CD4-positive, alpha-beta T cell treated with Interleukin-15 for 1 hour (primary cell): ENCODE measurements at regions not wholly inside any gene's neighbourhood (a gene's known extent, or its start where the extent isn't known, plus 50 kb on each side); places are given as distances from the start of the nearest gene placed in this dataset.
"Not testable (repeated sequence)": the region's sequence is repeated elsewhere in the genome, so short reads cannot be mapped to it uniquely, and the experiment has no call there.

ENCODE experiments used
- DNase-seq: peaks from one replicate; pipeline ENCODE4 v3.0.0-alpha.2; 2020

GRCh38 chr4:19492606-19493005 is 759.1 kb upstream of the SLIT2 start:
- no peak for DNase-seq

DNA sequence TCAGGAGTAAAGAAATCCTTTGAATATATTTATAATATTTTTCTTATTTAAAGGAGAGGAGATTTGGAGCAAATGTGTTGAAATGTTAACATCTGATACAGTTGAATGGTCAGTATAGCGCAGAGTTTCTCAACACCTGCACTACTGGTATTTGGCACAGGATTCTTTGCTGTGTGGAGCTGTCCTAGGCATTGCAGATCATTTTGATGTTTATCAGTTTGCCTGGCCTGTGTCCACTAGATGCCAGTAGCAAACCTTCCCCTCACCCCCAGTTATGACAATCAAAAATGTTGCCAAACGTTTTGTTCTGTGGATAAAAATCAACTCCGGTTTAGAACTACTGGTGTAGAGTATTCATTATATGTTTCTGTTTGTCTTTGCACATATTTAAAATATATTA is 765.3 kb upstream of the SLIT2 start:
- no peak for DNase-seq

DNA sequence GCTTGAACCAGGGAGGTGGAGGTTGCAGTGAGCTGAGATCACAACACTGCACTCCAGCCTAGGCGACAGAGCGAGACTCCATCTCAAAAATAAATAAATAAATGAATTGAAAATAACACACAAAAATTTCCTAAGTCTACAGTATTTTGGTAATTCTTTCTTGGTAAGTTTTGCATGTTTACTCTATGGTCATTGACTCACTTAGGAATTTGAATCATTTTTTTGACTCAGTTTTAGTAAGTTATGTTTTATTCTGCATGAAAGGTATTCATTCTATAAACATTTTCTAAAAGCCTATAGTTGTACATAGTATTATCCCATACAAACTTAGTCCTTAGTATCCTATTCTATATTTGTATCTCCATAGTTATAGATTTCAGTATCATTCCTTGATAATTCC is 772.9 kb upstream of the SLIT2 start:
- no peak for DNase-seq

DNA sequence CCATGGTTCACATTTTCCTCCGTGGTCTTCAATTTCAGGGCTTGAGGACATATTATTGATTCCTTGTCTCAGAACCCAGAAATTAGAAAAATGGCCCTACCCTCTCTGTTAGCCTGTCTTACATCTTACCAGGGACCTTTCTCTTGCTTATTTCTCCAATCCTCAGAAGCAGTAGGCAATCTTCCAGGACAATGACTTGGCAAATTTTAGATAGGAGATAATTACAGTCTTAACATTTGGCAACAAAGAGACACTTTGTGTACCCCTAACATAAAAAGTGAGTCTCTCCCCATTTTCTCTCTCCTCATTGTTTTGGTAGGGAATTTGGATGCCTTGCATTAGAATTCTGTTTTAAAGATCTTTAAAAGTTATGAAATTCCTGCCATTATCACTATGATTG is 778.1 kb upstream of the SLIT2 start:
- DNase-seq: no peak

DNA sequence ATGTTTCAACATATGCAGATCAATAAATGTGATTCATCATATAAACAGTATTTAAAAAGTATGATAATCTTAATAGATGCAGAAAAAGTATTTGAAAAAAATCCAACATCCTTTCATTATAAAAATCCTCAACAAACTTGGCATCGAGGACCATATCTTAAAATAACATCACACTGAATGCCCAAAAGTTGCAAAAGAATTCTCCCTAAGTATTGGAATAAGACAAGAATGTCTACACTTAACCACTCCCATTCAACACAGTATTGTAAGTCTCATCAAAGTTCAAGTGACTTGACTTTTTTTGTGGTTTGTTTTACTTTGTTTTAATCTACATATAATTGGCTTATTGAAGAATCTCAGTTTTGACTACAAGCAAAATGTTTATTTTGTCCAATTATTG is 779.0 kb upstream of the SLIT2 start:
- DNase-seq: no peak

DNA sequence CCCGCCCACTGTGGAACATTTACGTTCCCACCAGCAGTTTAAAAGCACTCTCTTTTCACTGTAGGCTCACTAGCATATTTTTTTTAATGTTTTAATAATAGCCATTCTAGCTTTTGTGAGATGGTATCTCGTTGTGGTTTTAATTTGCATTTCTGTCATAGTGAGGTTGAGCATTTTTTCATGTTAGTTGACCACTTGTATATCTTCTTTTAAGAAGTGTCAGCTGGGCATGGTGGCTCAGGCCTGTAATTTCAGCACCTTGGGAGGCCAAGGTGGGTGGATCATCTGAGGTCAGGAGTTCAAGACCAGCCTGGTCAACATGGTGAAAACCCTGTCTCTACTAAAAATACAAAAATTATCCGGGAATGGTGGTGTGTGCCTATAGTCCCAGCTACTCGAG is 781.7 kb upstream of the SLIT2 start:
- DNase-seq: not testable (repeated sequence)

DNA sequence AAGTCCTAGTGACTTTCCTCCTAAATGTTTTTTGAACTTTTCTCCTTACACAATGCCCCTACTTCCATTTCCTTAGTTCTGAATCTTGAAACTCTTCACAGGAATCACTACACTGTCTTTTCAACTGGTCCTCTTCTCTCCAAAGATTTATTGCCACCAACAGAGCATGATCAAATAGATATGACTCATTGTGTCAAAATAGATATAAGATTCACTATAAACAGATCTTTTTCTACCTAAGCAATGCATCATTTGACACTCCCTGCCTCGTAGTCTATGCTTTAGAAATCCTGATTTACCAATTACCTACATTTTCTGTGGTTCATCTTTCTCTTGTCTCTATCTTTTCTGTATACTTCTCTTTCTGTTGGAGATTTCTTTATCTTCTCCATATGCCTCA is 789.6 kb upstream of the SLIT2 start:
- DNase-seq: no peak

DNA sequence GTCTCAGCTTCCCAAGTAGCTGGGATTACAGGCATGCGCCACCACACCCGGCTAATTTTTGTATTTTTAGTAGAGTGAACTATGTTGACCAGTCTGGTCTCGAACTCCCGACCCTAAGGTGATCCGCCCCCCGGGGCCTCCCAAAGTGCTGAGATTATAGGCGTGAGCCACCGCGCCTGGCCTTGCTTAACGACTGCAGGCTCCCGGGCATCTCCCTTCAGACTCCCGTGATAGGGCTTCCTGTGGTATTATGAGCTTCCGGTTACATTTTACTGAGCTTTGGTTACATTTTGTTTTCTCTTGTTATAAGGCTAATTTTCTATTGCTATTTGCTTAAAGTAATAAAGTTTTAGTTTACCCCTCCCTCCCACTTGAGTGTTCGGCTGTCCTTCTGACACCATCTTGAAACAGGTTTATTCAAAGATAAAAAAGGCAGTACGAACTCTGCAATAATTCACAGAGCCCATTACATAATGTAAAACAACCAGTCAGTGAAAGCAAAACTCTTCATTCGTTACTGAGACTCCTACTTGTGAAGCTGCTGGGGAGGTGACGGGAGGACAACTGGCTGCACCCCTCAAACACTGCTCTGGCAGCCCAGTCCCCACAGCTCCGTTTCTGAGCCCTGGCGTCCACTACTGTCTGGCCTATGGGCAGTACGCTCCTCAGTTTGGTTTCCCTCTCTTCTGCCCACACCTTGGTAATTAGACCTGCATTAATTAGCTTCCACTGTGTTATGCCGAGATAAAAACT is 795.7 kb upstream of the SLIT2 start:
- no peak for DNase-seq

DNA sequence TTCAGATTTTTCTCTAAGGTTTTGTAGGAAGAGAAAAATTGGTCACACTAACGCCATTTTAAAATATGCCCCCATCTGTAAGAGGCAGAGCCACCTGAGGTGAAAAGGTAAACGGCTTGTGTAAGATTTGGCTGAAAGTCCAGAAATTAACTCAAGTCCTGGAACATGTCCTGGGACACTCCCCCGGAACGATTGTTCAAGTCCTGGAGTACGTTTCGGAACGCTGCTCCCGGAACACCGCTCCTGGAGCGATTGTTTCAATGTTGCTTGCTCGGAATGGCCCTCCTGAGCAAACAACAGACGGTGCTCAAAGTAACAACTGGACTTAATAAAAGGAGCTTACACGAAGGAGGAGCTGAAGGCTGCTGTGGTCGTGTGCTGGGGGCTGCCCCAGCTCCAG is 796.5 kb upstream of the SLIT2 start:
- no peak for DNase-seq

DNA sequence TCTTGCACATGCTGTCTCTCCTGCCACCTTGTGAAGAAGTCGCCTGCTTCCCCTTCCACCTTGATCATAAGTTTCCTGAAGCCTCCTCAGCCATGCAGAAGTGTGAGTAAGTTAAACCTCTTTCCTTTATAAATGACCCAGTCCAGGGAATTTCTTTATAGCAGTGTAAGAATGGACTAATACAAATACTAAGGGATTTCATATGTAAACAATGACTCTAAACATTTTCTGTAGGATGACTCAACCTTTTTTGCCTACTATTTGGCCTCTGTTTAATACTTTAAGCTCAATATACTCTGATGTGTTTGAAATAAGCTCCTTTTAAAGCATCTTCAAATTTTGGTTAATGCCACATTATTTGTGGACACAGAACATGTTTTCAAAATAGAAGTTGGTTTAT is 813.5 kb upstream of the SLIT2 start:
- no peak for DNase-seq

- DNase-seq: no peak
These were observed 814.7 kb upstream of the SLIT2 start for GRCh38 chr4:19437008-19437407.

GRCh38 chr4:19429684-19430083 is 822.0 kb upstream of the SLIT2 start:
- DNase-seq: no peak

DNA sequence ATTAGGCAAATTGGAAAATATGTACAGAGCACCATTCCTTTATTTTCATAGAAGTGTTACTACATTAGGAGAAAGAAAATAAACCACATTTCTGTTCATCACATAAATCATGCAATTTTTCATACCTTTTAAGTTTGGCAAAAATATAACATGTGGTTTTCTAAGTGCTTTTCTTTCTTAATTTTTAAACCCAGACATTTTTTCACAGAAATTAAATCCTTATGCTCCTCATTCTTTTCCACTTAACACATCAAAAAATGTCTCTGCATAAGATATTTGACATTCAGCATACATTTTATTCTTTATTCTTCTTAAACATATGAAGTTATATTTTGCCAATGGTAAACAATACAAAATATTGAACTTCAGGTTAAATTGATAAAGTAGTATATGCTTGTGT is 826.6 kb upstream of the SLIT2 start:
- no peak for DNase-seq

DNA sequence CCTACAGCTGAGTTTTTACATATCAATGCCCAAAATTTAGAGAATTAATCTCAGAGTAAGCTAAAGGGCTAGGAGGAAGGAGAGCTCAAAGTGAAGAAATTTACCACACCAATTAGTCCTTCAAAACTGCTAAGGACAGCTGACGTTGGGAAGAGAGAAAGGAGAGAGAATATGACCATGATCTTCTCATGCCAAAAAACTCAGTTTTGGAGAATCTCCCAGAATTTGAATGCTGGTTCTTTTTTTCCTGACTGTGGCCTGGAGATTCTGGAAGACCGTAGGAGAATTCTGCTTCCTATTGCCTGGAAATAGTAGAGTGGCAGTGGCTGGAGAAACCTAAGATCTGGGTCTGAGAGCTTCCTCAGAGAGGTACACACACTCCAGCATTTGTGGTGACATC is 834.4 kb upstream of the SLIT2 start:
- DNase-seq: no peak

- no peak for DNase-seq
These were observed 835.6 kb upstream of the SLIT2 start for GRCh38 chr4:19416146-19416545.

DNA sequence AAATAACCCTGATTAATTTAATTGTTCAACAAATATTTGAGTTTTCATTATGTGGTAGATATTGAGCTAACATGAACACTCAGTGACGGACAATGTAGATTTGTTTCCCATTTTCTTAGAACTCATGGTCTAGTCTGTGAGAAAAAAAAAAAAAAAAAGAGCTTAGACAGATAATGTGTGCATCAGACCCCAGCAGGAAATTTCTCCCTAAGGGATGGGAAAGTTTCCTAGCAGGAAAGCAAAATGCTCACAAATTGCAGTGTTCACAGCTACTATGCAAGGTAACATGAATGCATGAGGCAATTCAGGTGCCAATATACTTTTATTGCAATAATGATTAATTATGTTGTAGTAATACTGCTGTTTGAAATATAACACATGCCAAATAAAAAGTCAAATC is 843.2 kb upstream of the SLIT2 start:
- DNase-seq: no peak

DNA sequence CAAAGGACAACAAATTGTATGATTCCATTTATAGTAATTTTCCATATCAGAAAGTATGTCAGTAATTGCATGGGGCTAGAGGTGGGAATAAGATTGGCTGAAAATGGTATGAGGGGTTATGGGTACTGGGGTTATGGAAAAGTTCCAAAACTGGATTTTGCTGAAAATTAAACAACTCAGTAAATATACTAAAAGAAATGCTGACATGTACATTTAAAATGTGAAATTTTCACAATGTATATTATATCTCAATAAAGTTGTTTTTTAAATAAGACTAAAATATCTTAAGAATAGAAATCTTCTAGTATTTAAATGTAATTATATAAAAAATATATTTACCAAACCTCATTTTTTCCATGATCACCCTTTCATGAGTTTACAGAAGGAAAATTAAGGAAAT is 844.9 kb upstream of the SLIT2 start:
- no peak for DNase-seq

GRCh38 chr4:19403786-19404370 is 847.8 kb upstream of the SLIT2 start:
- DNase-seq: no peak

DNA sequence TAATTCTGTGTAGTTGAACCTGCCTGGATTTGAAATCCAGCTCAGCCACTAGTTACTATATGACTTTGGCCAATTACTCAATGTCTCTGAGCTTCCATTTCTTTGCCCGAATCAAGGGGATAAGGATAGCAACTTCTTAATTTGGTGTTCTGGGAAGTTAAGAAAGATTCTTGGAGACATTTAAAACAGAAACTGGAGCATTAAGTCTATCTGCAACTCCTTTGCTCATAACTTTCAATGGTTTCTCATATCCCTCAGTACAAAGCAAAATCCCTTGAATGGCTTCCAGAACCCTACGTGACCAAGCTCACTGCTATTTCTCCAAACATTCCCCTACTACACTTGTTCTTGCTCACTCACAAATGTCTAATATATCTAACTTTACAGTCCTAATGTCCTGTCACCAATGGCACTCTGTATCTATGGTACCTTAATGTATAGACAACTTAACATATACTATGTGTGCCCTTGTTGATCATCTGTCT is 849.1 kb upstream of the SLIT2 start:
- DNase-seq: no peak

DNA sequence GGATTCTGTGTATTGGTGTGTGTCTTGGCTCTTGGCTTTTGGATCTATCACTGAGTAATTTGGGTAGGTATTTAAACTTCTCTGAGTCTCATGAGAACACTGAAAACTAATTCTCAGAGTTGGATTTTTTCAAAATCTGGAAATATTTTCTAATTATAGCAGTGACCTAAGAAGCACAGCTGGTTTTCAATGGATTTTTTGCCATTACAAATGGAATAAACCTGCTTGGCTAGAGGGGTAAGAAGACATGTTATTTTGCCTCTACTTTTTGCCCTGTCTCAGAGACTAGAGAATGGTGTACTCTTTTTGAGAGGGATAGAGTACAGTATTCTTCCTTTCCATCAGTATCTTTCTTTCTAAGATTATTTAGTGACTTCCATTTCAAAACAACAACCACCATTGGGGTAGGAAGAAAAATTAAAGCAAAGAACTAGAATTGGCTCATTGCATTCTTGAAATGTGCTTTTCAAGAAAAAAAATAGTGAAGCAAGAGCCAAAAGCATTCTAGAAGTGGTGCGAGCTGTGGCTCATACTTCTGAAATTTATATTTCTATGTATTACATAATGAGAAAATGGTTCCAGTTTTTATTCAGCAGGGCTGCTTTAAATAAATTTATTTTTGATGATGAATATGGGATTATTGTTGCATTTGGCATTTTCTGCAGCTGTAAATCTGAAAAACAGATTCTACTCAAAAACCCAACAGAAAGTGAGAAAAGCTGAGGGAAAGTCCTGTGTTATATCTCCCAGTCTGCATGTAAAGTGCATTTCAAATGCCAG is 850.2 kb upstream of the SLIT2 start:
- no peak for DNase-seq

DNA sequence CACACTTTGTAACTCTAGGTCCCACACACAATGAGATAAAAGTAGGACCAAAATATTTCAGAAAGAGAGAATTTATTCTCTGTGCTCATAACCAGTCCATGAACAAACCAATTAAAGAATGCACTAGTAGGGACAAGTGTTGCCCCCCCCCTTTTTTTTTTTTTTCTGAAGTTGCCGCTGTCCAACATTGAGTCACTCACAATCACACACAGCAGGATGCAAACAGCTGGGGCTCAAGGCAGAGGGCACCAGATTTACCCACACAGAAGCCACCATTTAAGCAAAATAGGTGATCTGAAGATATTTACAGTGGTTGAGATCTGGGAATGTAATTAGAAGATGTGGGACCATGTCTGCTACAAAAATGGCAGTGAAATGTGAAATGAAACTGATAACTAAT is 850.9 kb upstream of the SLIT2 start:
- DNase-seq: no peak

GRCh38 chr4:19399001-19399400 is 852.7 kb upstream of the SLIT2 start:
- no peak for DNase-seq

DNA sequence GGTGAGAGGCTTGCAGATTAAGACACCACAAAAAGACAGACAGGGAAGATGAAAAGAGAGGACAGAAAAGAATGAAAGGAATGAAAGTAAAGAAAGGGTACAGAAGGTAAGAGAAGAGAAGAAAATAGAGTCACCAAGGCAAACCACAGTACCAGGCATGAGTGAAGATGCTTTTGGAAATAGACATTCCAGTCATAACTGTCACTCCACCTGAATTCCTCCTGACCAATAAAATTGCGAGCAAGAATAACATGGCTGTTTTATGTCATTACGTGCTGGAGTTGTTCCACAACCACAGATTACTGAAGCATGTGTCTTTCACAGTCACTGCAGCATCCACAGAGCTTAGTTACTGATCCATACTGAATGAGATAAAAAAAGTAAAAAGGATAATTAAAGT is 864.9 kb upstream of the SLIT2 start:
- no peak for DNase-seq
